ENCODE measurements at regions not wholly inside any gene's neighbourhood (a gene's known extent, or its start where the extent isn't known, plus 50 kb on each side); places are given as distances from the start of the nearest gene placed in this dataset.
"Not testable (repeated sequence)": the region's sequence is repeated elsewhere in the genome, so short reads cannot be mapped to it uniquely, and the experiment has no call there.

GRCh38 chr3:195960971-195961775, 52.8 kb upstream of the TNK2 start:
- not testable (repeated sequence) for TF ChIP-seq CTCF (IDR thresholded peaks at IDR 0.05; ENCODE audit: insufficient read depth, low read depth, low read length); EZH2 (IDR thresholded peaks at IDR 0.05; ENCODE audit: insufficient read depth, low read length)

Measured in astrocyte (in vitro differentiated cells and primary cell).